GM12891 (cell line): ENCODE measurements at regions not wholly inside any gene's neighbourhood (a gene's known extent, or its start where the extent isn't known, plus 50 kb on each side); places are given as distances from the start of the nearest gene placed in this dataset.
"Not testable (repeated sequence)": the region's sequence is repeated elsewhere in the genome, so short reads cannot be mapped to it uniquely, and the experiment has no call there.

Source experiments
- POLR2A ChIP-seq: IDR thresholded peaks from 2 replicates; pipeline ENCODE4 v1.6.1; 2011; ENCODE audit warnings: low read depth, low read length, control low read depth
- POLR2AphosphoS5 ChIP-seq: IDR thresholded peaks from 2 replicates; pipeline ENCODE4 v1.6.1; 2011; ENCODE audit warnings: low read depth, low read length, control low read depth
- POU2F2 ChIP-seq: IDR thresholded peaks from 2 replicates; pipeline ENCODE4 v1.6.1; 2011; ENCODE audit warnings: low read depth, mild to moderate bottlenecking, control low read depth, low read length, moderate library complexity
- SPI1 ChIP-seq: IDR thresholded peaks from 2 replicates; pipeline ENCODE4 v1.6.1; 2011; ENCODE audit warnings: low read depth, low read length, control low read depth
- TAF1 ChIP-seq: IDR thresholded peaks from 2 replicates; pipeline ENCODE4 v1.6.1; 2011; ENCODE audit warnings: low read depth, low read length, control low read depth

- TF ChIP-seq POLR2A, TAF1, SPI1, POLR2AphosphoS5, POU2F2: not testable (repeated sequence)
Measured at GRCh38 chr4:123005126-123005525, 82.7 kb upstream of the NUDT6 start.
